Activated CD4-positive, alpha-beta T cell treated with anti-CD3 and anti-CD28 coated beads, Interleukin-2, amount 50 U/mL, for 48 hours (primary cell): ENCODE measurements at regions not wholly inside any gene's neighbourhood (a gene's known extent, or its start where the extent isn't known, plus 50 kb on each side); places are given as distances from the start of the nearest gene placed in this dataset.

Experiments
- DNase-seq, 2 experiments: peaks; one replicate each; pipeline ENCODE4 v3.0.0-alpha.2; 2020

- no peak for DNase-seq
These were observed 168.3 kb downstream of the SEC14L1 start for GRCh38 chr17:77308861-77309726.

- no peak for DNase-seq
These were observed 169.6 kb downstream of the SEC14L1 start for GRCh38 chr17:77310336-77310735.

- no peak for DNase-seq
These were observed 170.7 kb downstream of the SEC14L1 start for GRCh38 chr17:77311371-77311981.

- no peak for DNase-seq
These were observed 171.4 kb downstream of the SEC14L1 start for GRCh38 chr17:77312061-77312701.

GRCh38 chr17:77312786-77313599 lies 172.2 kb downstream of the SEC14L1 start:
- DNase-seq: no peak

- DNase-seq: no peak
These were observed 173.1 kb downstream of the SEC14L1 start for GRCh38 chr17:77313831-77314230.

GRCh38 chr17:77314601-77315000 lies 173.8 kb downstream of the SEC14L1 start:
- no peak for DNase-seq

GRCh38 chr17:77315010-77315409 lies 174.2 kb downstream of the SEC14L1 start:
- DNase-seq: no peak

GRCh38 chr17:77315551-77316190 lies 174.9 kb downstream of the SEC14L1 start:
- no peak for DNase-seq

GRCh38 chr17:77316191-77316641 lies 175.4 kb downstream of the SEC14L1 start:
- DNase-seq: no peak

GRCh38 chr17:77316651-77317050 lies 175.9 kb downstream of the SEC14L1 start:
- no peak for DNase-seq

- no peak for DNase-seq
These were observed 176.5 kb downstream of the SEC14L1 start for GRCh38 chr17:77317091-77317750.

GRCh38 chr17:77318021-77318420 lies 177.3 kb downstream of the SEC14L1 start:
- no peak for DNase-seq

GRCh38 chr17:77318491-77319210 lies 177.9 kb downstream of the SEC14L1 start:
- DNase-seq: no peak

GRCh38 chr17:77319211-77320043 lies 178.7 kb downstream of the SEC14L1 start:
- peak; percentile 73 to 82 for DNase-seq

- DNase-seq: no peak
These were observed 179.3 kb downstream of the SEC14L1 start for GRCh38 chr17:77320044-77320440.

- DNase-seq: no peak
These were observed 179.9 kb downstream of the SEC14L1 start for GRCh38 chr17:77320485-77321256.

GRCh38 chr17:77321649-77322513 lies 181.1 kb downstream of the SEC14L1 start:
- DNase-seq: no peak
